ENCODE measurements at regions not wholly inside any gene's neighbourhood (a gene's known extent, or its start where the extent isn't known, plus 50 kb on each side); places are given as distances from the start of the nearest gene placed in this dataset.
A peak's percentile ranks its signal among the peaks of the same experiment; 100 is the strongest.

GRCh38 chrX:98296129-98296528, 1412.4 kb downstream of the RPA4 start:
- Histone ChIP-seq H3K27me3 (ENCODE audit: insufficient read depth, low read length) (no peaks in the 10 kb centered on the region), H2AFZ (ENCODE audit: low read length) (no peak overlapping the region), H3K56ac (ENCODE audit: insufficient read length, low read depth, low read length) (no peak overlapping the region), H4K20me1 (ENCODE audit: control insufficient read depth, insufficient read depth, insufficient read length) (no peaks in the 10 kb centered on the region), H3K4me1 (ENCODE audit: insufficient read depth, low read length) (peaks cover 4% of the 10 kb centered on the region; the same call in 1 of the 2 replicates), H3K23me2 (ENCODE audit: insufficient read length, low read depth, low read length, poor library complexity, severe bottlenecking) (no peaks in the 10 kb centered on the region), H3K27ac (ENCODE audit: insufficient read length, low read depth, low read length) (no peak overlapping the region), H3K9ac (ENCODE audit: extremely low read depth, insufficient read length, low read length) (no peak overlapping the region), H3K79me1 (ENCODE audit: insufficient read depth, low read depth, low read length, poor library complexity, severe bottlenecking) (no peaks in the 10 kb centered on the region), H2BK120ac (ENCODE audit: low read depth, low read length, poor library complexity, severe bottlenecking) (no peak overlapping the region), H4K5ac (ENCODE audit: insufficient read length, low read depth, low read length) (no peak overlapping the region), H4K8ac (replicated peaks; ENCODE audit: insufficient read length, low read depth, low read length) (no peak overlapping the region), H2BK15ac (ENCODE audit: low read depth, low read length) (no peak overlapping the region), H2BK12ac (ENCODE audit: insufficient read length, low read depth, low read length) (no peak overlapping the region), H3T11ph (ENCODE audit: low read length) (no peak overlapping the region), H3K14ac (ENCODE audit: insufficient read depth, low read length) (no peak overlapping the region), H3K9me3 (ENCODE audit: control insufficient read depth, low read depth, low read length) (peaks cover 6% of the 10 kb centered on the region), H3K79me2 (ENCODE audit: insufficient read depth, low read length) (no peaks in the 10 kb centered on the region), H2AK5ac (ENCODE audit: insufficient read length, low read length) (no peak overlapping the region), H3K4ac (ENCODE audit: low read depth, low read length) (no peak overlapping the region), H3K4me2 (ENCODE audit: insufficient read depth, insufficient read length, low read length) (no peak overlapping the region), H2BK20ac (ENCODE audit: low read depth, low read length, poor library complexity, severe bottlenecking) (no peak overlapping the region), H3K18ac (ENCODE audit: insufficient read length, low read depth, low read length) (no peak overlapping the region), H2BK5ac (ENCODE audit: insufficient read length, low read length) (no peak overlapping the region), H3K23ac (ENCODE audit: insufficient read length, low read depth, low read length) (no peak overlapping the region), H4K91ac (ENCODE audit: insufficient read length, low read depth, low read length) (no peak overlapping the region)
- peaks cover 37 to 51% of the 10 kb centered on the region in 2 experiments for H3K4me1 Mint-ChIP-seq
- H3K27ac Mint-ChIP-seq = peak overlapping the region in 1 of 3 experiments; percentile 46; a peak in 1 of 7 replicates
- no peak for TF ChIP-seq CTCF (conservative IDR thresholded peaks at IDR 0.05)
- H3K4me3 Mint-ChIP-seq = no peak overlapping the region
- peaks cover 14 to 22% of the 10 kb centered on the region in 2 experiments for H3K9me3 Mint-ChIP-seq
- no CpG with 5 or more reads among the region's 2 CpGs for WGBS (ENCODE audit: extremely low coverage, insufficient read length, low lambda C conversion rate)
- no peak for DNase-seq
- H3K27me3 Mint-ChIP-seq (ENCODE audit: low read depth) = no peaks in the 10 kb centered on the region
- peaks cover 11 to 45% (median 18%) of the 10 kb centered on the region in 3 experiments for H3K36me3 Mint-ChIP-seq (ENCODE audit: insufficient read depth in 1 of 3, low read depth in 3 of 3)

Data from H9 (cell line).